ENCODE measurements at regions not wholly inside any gene's neighbourhood (a gene's known extent, or its start where the extent isn't known, plus 50 kb on each side); places are given as distances from the start of the nearest gene placed in this dataset.

GRCh38 chr12:61863811-61864210, 396.4 kb upstream of the USP15 start:
- no peak for TF ChIP-seq USF2 (CRISPR knock-in tag; IDR thresholded peaks at IDR 0.05)
- no peak for TF ChIP-seq POLR2AphosphoS2 (IDR thresholded peaks at IDR 0.05; ENCODE audit: low read length)
- no peak for TF ChIP-seq POLR2A (conservative IDR thresholded peaks at IDR 0.05)
- no peak for TF ChIP-seq RREB1 (CRISPR knock-in tag; IDR thresholded peaks at IDR 0.05)
- no peak for TF ChIP-seq ZNF785 (CRISPR knock-in tag; IDR thresholded peaks at IDR 0.05)
- no peak for TF ChIP-seq CTCF (IDR thresholded peaks at IDR 0.05 in 2 of 3, conservative IDR thresholded peaks at IDR 0.05 in 1 of 3; ENCODE audit: insufficient read depth in 2 of 3, low read depth in 1 of 3, low read length in 3 of 3)
- no peak for TF ChIP-seq ILK (tag; IDR thresholded peaks at IDR 0.05; ENCODE audit: borderline replicate concordance, low read depth)
- no peak for TF ChIP-seq STAG1 (CRISPR knock-in tag; IDR thresholded peaks at IDR 0.05; ENCODE audit: borderline replicate concordance)
- no peak for TF ChIP-seq GABPA (tag; conservative IDR thresholded peaks at IDR 0.05; ENCODE audit: low read depth)
- TF ChIP-seq ETV1 (tag; conservative IDR thresholded peaks at IDR 0.05; ENCODE audit: low read depth), result no peak
- no peak for TF ChIP-seq FOXP4 (CRISPR knock-in tag; IDR thresholded peaks at IDR 0.05; ENCODE audit: borderline replicate concordance)
- TF ChIP-seq STAT5B (CRISPR knock-in tag; IDR thresholded peaks at IDR 0.05), result no peak

All from K562 (cell line).